ENCODE measurements at regions not wholly inside any gene's neighbourhood (a gene's known extent, or its start where the extent isn't known, plus 50 kb on each side); places are given as distances from the start of the nearest gene placed in this dataset.

DNA sequence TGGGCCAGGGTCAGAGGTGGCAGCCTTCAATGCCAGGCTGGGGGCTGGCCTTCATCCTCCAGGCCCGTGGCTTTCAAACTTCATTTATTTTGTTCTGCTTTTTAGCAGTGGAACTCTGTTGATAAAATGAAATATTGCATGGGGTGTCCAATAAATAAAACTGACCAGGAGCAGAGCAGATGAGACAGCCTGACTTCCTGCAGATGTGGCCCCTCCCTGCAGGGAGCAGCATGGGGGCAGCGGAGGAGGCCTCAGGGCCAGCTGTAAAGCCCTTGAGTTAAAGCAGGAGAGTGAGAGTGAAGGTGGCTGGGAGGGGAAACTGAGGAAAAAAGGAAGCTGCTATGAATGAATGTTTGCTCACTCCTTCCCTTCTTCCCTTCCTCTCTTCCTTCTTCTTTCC is 120.3 kb downstream of the RPAP3 start:
- TF ChIP-seq, protein P1, sequence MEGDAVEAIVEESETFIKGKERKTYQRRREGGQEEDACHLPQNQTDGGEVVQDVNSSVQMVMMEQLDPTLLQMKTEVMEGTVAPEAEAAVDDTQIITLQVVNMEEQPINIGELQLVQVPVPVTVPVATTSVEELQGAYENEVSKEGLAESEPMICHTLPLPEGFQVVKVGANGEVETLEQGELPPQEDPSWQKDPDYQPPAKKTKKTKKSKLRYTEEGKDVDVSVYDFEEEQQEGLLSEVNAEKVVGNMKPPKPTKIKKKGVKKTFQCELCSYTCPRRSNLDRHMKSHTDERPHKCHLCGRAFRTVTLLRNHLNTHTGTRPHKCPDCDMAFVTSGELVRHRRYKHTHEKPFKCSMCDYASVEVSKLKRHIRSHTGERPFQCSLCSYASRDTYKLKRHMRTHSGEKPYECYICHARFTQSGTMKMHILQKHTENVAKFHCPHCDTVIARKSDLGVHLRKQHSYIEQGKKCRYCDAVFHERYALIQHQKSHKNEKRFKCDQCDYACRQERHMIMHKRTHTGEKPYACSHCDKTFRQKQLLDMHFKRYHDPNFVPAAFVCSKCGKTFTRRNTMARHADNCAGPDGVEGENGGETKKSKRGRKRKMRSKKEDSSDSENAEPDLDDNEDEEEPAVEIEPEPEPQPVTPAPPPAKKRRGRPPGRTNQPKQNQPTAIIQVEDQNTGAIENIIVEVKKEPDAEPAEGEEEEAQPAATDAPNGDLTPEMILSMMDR (IDR thresholded peaks at IDR 0.05), result no peak
- TF ChIP-seq NFIC (IDR thresholded peaks at IDR 0.05; ENCODE audit: borderline replicate concordance) (no peak), SIN3A (IDR thresholded peaks at IDR 0.05; ENCODE audit: borderline replicate concordance, low read depth, low read length) (no peak), POLR2AphosphoS5 (IDR thresholded peaks at IDR 0.05; ENCODE audit: low read depth, low read length) (no peak), TAF1 (IDR thresholded peaks at IDR 0.05; ENCODE audit: borderline replicate concordance, low read depth, low read length) (no peak)
- TF ChIP-seq, protein P2, sequence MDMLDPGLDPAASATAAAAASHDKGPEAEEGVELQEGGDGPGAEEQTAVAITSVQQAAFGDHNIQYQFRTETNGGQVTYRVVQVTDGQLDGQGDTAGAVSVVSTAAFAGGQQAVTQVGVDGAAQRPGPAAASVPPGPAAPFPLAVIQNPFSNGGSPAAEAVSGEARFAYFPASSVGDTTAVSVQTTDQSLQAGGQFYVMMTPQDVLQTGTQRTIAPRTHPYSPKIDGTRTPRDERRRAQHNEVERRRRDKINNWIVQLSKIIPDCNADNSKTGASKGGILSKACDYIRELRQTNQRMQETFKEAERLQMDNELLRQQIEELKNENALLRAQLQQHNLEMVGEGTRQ (IDR thresholded peaks at IDR 0.05; ENCODE audit: borderline replicate concordance, low read depth, low read length), result no peak

Measured in SK-N-SH (cell line).